Esophagus squamous epithelium (tissue), 4 donors: ENCODE measurements at regions not wholly inside any gene's neighbourhood (a gene's known extent, or its start where the extent isn't known, plus 50 kb on each side); places are given as distances from the start of the nearest gene placed in this dataset.

ENCODE experiments used
- POLR2A ChIP-seq, 4 donors: fragments of 450-650 bp; IDR thresholded peaks; one replicate each; pipeline ENCODE4 v1.6.1; 2017; ENCODE audit warnings: antibody characterized with exemption in 4 of 4, mild to moderate bottlenecking in 4 of 4, moderate library complexity in 3 of 4
- TF ChIP-seq, protein P1 (sequence below), 6 experiments: fragments of 450-650 bp in 4 of 6; fragments of 200-600 bp in 2 of 6; sonication (generic) in 2 of 6; IDR thresholded peaks; one replicate each; pipeline ENCODE4 v1.5.1; 2016 to 2019; ENCODE audit warnings: antibody characterized with exemption in 6 of 6, mild to moderate bottlenecking in 4 of 6, moderate library complexity in 4 of 6

- TF ChIP-seq, protein P1, sequence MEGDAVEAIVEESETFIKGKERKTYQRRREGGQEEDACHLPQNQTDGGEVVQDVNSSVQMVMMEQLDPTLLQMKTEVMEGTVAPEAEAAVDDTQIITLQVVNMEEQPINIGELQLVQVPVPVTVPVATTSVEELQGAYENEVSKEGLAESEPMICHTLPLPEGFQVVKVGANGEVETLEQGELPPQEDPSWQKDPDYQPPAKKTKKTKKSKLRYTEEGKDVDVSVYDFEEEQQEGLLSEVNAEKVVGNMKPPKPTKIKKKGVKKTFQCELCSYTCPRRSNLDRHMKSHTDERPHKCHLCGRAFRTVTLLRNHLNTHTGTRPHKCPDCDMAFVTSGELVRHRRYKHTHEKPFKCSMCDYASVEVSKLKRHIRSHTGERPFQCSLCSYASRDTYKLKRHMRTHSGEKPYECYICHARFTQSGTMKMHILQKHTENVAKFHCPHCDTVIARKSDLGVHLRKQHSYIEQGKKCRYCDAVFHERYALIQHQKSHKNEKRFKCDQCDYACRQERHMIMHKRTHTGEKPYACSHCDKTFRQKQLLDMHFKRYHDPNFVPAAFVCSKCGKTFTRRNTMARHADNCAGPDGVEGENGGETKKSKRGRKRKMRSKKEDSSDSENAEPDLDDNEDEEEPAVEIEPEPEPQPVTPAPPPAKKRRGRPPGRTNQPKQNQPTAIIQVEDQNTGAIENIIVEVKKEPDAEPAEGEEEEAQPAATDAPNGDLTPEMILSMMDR (IDR thresholded peaks at IDR 0.05): no peak
- no peak for TF ChIP-seq POLR2A (IDR thresholded peaks at IDR 0.05)
Measured at GRCh38 chr16:65757064-65757463, 609.4 kb upstream of the CDH5 start.
